Gastroesophageal sphincter (tissue), 3 donors: ENCODE measurements at regions not wholly inside any gene's neighbourhood (a gene's known extent, or its start where the extent isn't known, plus 50 kb on each side); places are given as distances from the start of the nearest gene placed in this dataset.

Experiments used
- CTCF ChIP-seq, 4 experiments: fragments of 200-600 bp in 2 of 4; fragments of 450-650 bp in 2 of 4; sonication (generic) in 1 of 4; IDR thresholded peaks; one replicate each; pipeline ENCODE4 v1.5.1; 2017 to 2019; ENCODE audit warnings: antibody characterized with exemption in 4 of 4, mild to moderate bottlenecking in 2 of 4, moderate library complexity in 2 of 4
- POLR2AphosphoS5 ChIP-seq: sonication (generic); formaldehyde crosslinking; IDR thresholded peaks from one replicate; pipeline ENCODE4 v1.6.1; 2017; ENCODE audit warnings: antibody characterized with exemption

- TF ChIP-seq CTCF (IDR thresholded peaks at IDR 0.05) (no peak), POLR2AphosphoS5 (no peak)
Measured at GRCh38 chr7:113521468-113521867, 397.3 kb downstream of the PPP1R3A start.
